IMR-90 (cell line): ENCODE measurements at regions not wholly inside any gene's neighbourhood (a gene's known extent, or its start where the extent isn't known, plus 50 kb on each side); places are given as distances from the start of the nearest gene placed in this dataset.

ENCODE experiments used
- ATAC-seq: fragments of 200-7000 bp; cut with Tn5 transposase; 2 replicates; pipeline ENCODE4 v1.9.1; 2020; ENCODE audit warnings: low read depth, mild to moderate bottlenecking, moderate library complexity
- BruUV-seq: library from RNA; stranded (reverse); fragments of 400-500 nt; replicated peaks from 2 replicates; lab custom pipeline; 2021; lab: Mats Ljungman, UMichigan
- CTCF ChIA-PET: fragments of 300-600 bp; formaldehyde crosslinking; extraction: SDS; loops from one replicate; lab custom pipeline; 2021; ENCODE audit warnings: antibody characterized with exemption; lab: Yijun Ruan, JAX
- POLR2A ChIA-PET: fragments of 300-600 bp; sonication (Branson Sonifier 250); formaldehyde crosslinking; loops from one replicate; lab custom pipeline; 2022; ENCODE audit warnings: antibody characterized with exemption; ENCODE audit not compliant: unreplicated experiment; lab: Charles Lee
- DNase-seq: peaks from one replicate; pipeline ENCODE4 v3.0.0; 2013
- H2AFZ ChIP-seq: replicated peaks from 2 replicates; pipeline ENCODE3; 2013; ENCODE audit warnings: low read length, mild to moderate bottlenecking; ENCODE audit not compliant: poor library complexity
- H2AK5ac ChIP-seq: 2 replicates; pipeline ENCODE4 v1.6.1; 2013; ENCODE audit warnings: low read depth, low read length, inconsistent platforms
- H2AK9ac ChIP-seq: replicated peaks from 2 replicates; pipeline ENCODE3; 2013; ENCODE audit warnings: mild to moderate bottlenecking, low read depth, low read length, moderate library complexity; ENCODE audit not compliant: poor library complexity
- H2BK120ac ChIP-seq: 2 replicates; pipeline ENCODE4 v1.6.1; 2013; ENCODE audit warnings: low read depth, low read length, inconsistent platforms
- H2BK15ac ChIP-seq: 3 replicates; pipeline ENCODE4 v1.6.1; 2013; ENCODE audit warnings: low read depth, low read length, inconsistent platforms
- H2BK20ac ChIP-seq: 2 replicates; pipeline ENCODE4 v1.6.1; 2013; ENCODE audit warnings: low read depth, mild to moderate bottlenecking, inconsistent platforms, low read length, moderate library complexity
- H2BK5ac ChIP-seq: 2 replicates; pipeline ENCODE4 v1.6.1; 2013; ENCODE audit warnings: mild to moderate bottlenecking, low read depth, low read length, inconsistent platforms; ENCODE audit not compliant: poor library complexity, severe bottlenecking
- H3K14ac ChIP-seq: replicated peaks from 2 replicates; pipeline ENCODE4 v1.6.1; 2013; ENCODE audit warnings: low read depth, low read length, inconsistent platforms
- H3K18ac ChIP-seq: 2 replicates; pipeline ENCODE4 v1.6.1; 2013; ENCODE audit warnings: low read depth, low read length, control low read depth
- H3K23ac ChIP-seq: 2 replicates; pipeline ENCODE4 v1.6.1; 2013; ENCODE audit warnings: low read depth, low read length, inconsistent platforms
- H3K27ac ChIP-seq: 2 replicates; pipeline ENCODE4 v1.5.1; 2013; ENCODE audit warnings: mild to moderate bottlenecking, control low read depth, low read length; ENCODE audit not compliant: insufficient read depth
- H3K27me3 ChIP-seq: 2 replicates; pipeline ENCODE4 v1.6.1; 2013; ENCODE audit warnings: low read length; ENCODE audit not compliant: control insufficient read depth, insufficient read depth
- H3K36me3 ChIP-seq: 2 replicates; pipeline ENCODE4 v1.6.1; 2013; ENCODE audit warnings: low read length, mixed read lengths; ENCODE audit not compliant: control insufficient read depth, insufficient read depth
- H3K4ac ChIP-seq: 2 replicates; pipeline ENCODE4 v1.6.1; 2013; ENCODE audit warnings: low read depth, low read length, inconsistent platforms
- H3K4me1 ChIP-seq: 2 replicates; pipeline ENCODE4 v1.6.1; 2013; ENCODE audit warnings: low read length, mixed read lengths; ENCODE audit not compliant: control insufficient read depth, insufficient read depth
- H3K4me2 ChIP-seq: 2 replicates; pipeline ENCODE4 v1.6.1; 2013; ENCODE audit warnings: low read depth, mild to moderate bottlenecking, control low read depth, low read length, moderate library complexity
- H3K4me3 ChIP-seq: 2 replicates; pipeline ENCODE4 v1.5.1; 2013; ENCODE audit warnings: low read depth, mild to moderate bottlenecking, control low read depth, low read length, moderate library complexity; ENCODE audit not compliant: insufficient read depth
- H3K56ac ChIP-seq: 2 replicates; pipeline ENCODE4 v1.6.1; 2013; ENCODE audit warnings: low read length, inconsistent platforms; ENCODE audit not compliant: insufficient read depth; ENCODE audit errors: extremely low read depth
- H3K79me1 ChIP-seq, 2 experiments: 2 replicates each; pipeline ENCODE4 v1.6.1; 2013; ENCODE audit warnings: low read length in 2 of 2, inconsistent platforms in 1 of 2, low read depth in 1 of 2
- H3K9ac ChIP-seq: 2 replicates; pipeline ENCODE4 v1.6.1; 2013; ENCODE audit warnings: low read depth, low read length, control low read depth
- H3K9me1 ChIP-seq: 2 replicates; pipeline ENCODE4 v1.6.1; 2013; ENCODE audit warnings: low read length, inconsistent platforms; ENCODE audit not compliant: insufficient read depth
- H3K9me3 ChIP-seq: 2 replicates; pipeline ENCODE4 v1.6.1; 2013; ENCODE audit warnings: low read length; ENCODE audit not compliant: control insufficient read depth, insufficient read depth
- H4K20me1 ChIP-seq: 2 replicates; pipeline ENCODE4 v1.6.1; 2013; ENCODE audit warnings: low read length, inconsistent platforms; ENCODE audit not compliant: insufficient read depth
- H4K5ac ChIP-seq: 2 replicates; pipeline ENCODE4 v1.6.1; 2013; ENCODE audit warnings: mild to moderate bottlenecking, low read depth, low read length, control low read depth
- H4K8ac ChIP-seq, 2 experiments: 2 replicates each; pipeline ENCODE4 v1.6.1; 2013; ENCODE audit warnings: low read depth in 2 of 2, low read length in 2 of 2, control low read depth in 1 of 2, inconsistent platforms in 1 of 2
- H4K91ac ChIP-seq: 2 replicates; pipeline ENCODE4 v1.6.1; 2013; ENCODE audit warnings: low read depth, low read length, inconsistent platforms; ENCODE audit not compliant: insufficient read depth
- BHLHE40 ChIP-seq: fragments of 150-350 bp; IDR thresholded peaks from 2 replicates; pipeline ENCODE4 v1.6.1; 2016; ENCODE audit warnings: mild to moderate bottlenecking, low read depth, low read length
- CEBPB ChIP-seq: IDR thresholded peaks from 2 replicates; pipeline ENCODE4 v1.6.1; 2012; ENCODE audit warnings: low read depth, low read length, improper control_type of control experiment
- CHD1 ChIP-seq: IDR thresholded peaks from 2 replicates; pipeline ENCODE4 v1.6.1; 2012; ENCODE audit warnings: low read depth, low read length, improper control_type of control experiment
- FOS ChIP-seq: fragments of 150-350 bp; IDR thresholded peaks from 2 replicates; pipeline ENCODE4 v1.6.1; 2016; ENCODE audit warnings: low read depth, low read length
- MAFK ChIP-seq: IDR thresholded peaks from 2 replicates; pipeline ENCODE4 v1.6.1; 2012; ENCODE audit warnings: low read depth, low read length, improper control_type of control experiment
- MAZ ChIP-seq: IDR thresholded peaks from 2 replicates; pipeline ENCODE4 v1.6.1; 2012; ENCODE audit warnings: low read depth, mild to moderate bottlenecking, low read length, improper control_type of control experiment, moderate library complexity, borderline replicate concordance
- MXI1 ChIP-seq: IDR thresholded peaks from 2 replicates; pipeline ENCODE4 v1.6.1; 2012; ENCODE audit warnings: low read depth, mild to moderate bottlenecking, low read length, moderate library complexity, borderline replicate concordance
- NFE2L2 ChIP-seq: fragments of 150-350 bp; IDR thresholded peaks from 2 replicates; pipeline ENCODE4 v1.6.1; 2016; ENCODE audit warnings: low read depth, mild to moderate bottlenecking, low read length
- POLR2A ChIP-seq: IDR thresholded peaks from 2 replicates; pipeline ENCODE4 v1.6.1; 2012; ENCODE audit warnings: mild to moderate bottlenecking, low read depth, low read length
- RAD21 ChIP-seq: IDR thresholded peaks from 2 replicates; pipeline ENCODE4 v1.6.1; 2012; ENCODE audit warnings: low read length, improper control_type of control experiment
- RCOR1 ChIP-seq: IDR thresholded peaks from 2 replicates; pipeline ENCODE4 v1.6.1; 2012; ENCODE audit warnings: mild to moderate bottlenecking, low read length, improper control_type of control experiment; ENCODE audit not compliant: insufficient replicate concordance
- RFX5 ChIP-seq: IDR thresholded peaks from 2 replicates; pipeline ENCODE4 v1.8.0; 2012; ENCODE audit warnings: low read depth, mild to moderate bottlenecking, low read length, moderate library complexity
- SMC3 ChIP-seq: fragments of 150-350 bp; IDR thresholded peaks from 2 replicates; pipeline ENCODE4 v1.6.1; 2016; ENCODE audit warnings: low read depth, mild to moderate bottlenecking, antibody characterized with exemption, low read length, moderate library complexity
- WGBS, 2 experiments: methylation state at CpG; one replicate each; pipeline versions ENCODE4 v1.1.5 to v1.1.7; 2013; ENCODE audit warnings: missing lambda C conversion rate in 2 of 2; ENCODE audit not compliant: insufficient read length in 1 of 2; ENCODE audit errors: extremely low coverage in 2 of 2; 5-methylcytosine and 5-hydroxymethylcytosine counted together
- dilution Hi-C: fragments of 300-500 bp; cut with HindIII; formaldehyde crosslinking; loops from one replicate; pipeline ENCODE4 v1.14.3; 2018; ENCODE audit warnings: low sequenced_read_pairs; ENCODE audit not compliant: unreplicated experiment
- in situ Hi-C: fragments of 300-500 bp; cut with MboI; formaldehyde crosslinking; loops from 3 replicates; pipeline ENCODE4 v1.14.3; 2019; ENCODE audit warnings: low sequenced_read_pairs, inconsistent platforms, mixed read lengths
- intact Hi-C: fragments of 100-400 bp; cut with micrococcal nuclease; formaldehyde crosslinking; loops from 2 replicates; pipeline ENCODE4 v1.10.0; 2022
- TF ChIP-seq, protein P1 (sequence below): fragments of 150-350 bp; IDR thresholded peaks from 2 replicates; pipeline ENCODE4 v1.6.1; 2016; ENCODE audit warnings: low read depth, mild to moderate bottlenecking, low read length, moderate library complexity, borderline replicate concordance
- TF ChIP-seq, protein P2 (sequence below): conservative IDR thresholded peaks from 2 replicates; pipeline ENCODE4 v1.5.1; 2012; ENCODE audit warnings: mild to moderate bottlenecking, low read depth, low read length, improper control_type of control experiment
- TF ChIP-seq, protein P3 (sequence below): fragments of 150-350 bp; IDR thresholded peaks from 2 replicates; pipeline ENCODE4 v1.6.1; 2017; ENCODE audit warnings: mild to moderate bottlenecking, antibody characterized with exemption, low read length, low read depth

DNA sequence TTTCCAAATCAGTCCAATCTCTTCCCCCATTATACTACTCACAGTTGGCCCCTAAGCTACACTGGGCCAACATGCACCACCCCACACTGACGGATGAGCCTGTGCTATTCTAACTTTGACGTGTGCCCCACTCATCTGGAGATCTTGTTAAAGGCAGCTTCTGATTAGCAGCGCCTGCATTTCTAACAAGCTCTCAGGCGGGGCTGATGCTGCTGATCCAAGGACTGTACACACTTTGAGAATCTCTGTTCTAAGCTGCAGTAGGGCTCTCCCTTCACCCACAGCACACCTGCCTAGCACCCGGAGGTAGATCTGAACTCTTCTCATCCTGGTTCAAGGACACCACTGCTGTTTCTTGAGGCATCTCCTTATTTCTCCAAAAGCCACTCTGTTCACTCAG, 200.7 kb downstream of the SLC4A3 start:
- Histone ChIP-seq H4K91ac (no peak overlapping the region), H3K79me1 (no peaks in the 10 kb centered on the region), H2BK5ac (no peak overlapping the region), H3K9me3 (no peaks in the 10 kb centered on the region), H3K18ac (no peak overlapping the region), H3K36me3 (no peaks in the 10 kb centered on the region), H2BK15ac (no peak overlapping the region), H4K8ac (no peak overlapping the region), H2AFZ (no peak overlapping the region), H3K27me3 (peaks cover 11% of the 10 kb centered on the region), H3K27ac (no peak overlapping the region), H2AK5ac (no peak overlapping the region), H3K4me1 (no peaks in the 10 kb centered on the region), H4K5ac (no peak overlapping the region), H3K9ac (no peak overlapping the region), H3K56ac (no peak overlapping the region), H2AK9ac (no peak overlapping the region), H3K14ac (no peak overlapping the region), H2BK20ac (no peak overlapping the region), H2BK120ac (no peak overlapping the region), H3K9me1 (no peaks in the 10 kb centered on the region), H4K20me1 (no peaks in the 10 kb centered on the region), H3K23ac (no peak overlapping the region), H3K4me2 (no peak overlapping the region), H3K4ac (no peak overlapping the region), H3K4me3 (no peak overlapping the region)
- DNase-seq = no peak
- TF ChIP-seq CEBPB = no peak
- no peak for TF ChIP-seq RAD21
- TF ChIP-seq, protein P1, sequence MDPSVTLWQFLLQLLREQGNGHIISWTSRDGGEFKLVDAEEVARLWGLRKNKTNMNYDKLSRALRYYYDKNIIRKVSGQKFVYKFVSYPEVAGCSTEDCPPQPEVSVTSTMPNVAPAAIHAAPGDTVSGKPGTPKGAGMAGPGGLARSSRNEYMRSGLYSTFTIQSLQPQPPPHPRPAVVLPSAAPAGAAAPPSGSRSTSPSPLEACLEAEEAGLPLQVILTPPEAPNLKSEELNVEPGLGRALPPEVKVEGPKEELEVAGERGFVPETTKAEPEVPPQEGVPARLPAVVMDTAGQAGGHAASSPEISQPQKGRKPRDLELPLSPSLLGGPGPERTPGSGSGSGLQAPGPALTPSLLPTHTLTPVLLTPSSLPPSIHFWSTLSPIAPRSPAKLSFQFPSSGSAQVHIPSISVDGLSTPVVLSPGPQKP = no peak
- TF ChIP-seq, protein P2, sequence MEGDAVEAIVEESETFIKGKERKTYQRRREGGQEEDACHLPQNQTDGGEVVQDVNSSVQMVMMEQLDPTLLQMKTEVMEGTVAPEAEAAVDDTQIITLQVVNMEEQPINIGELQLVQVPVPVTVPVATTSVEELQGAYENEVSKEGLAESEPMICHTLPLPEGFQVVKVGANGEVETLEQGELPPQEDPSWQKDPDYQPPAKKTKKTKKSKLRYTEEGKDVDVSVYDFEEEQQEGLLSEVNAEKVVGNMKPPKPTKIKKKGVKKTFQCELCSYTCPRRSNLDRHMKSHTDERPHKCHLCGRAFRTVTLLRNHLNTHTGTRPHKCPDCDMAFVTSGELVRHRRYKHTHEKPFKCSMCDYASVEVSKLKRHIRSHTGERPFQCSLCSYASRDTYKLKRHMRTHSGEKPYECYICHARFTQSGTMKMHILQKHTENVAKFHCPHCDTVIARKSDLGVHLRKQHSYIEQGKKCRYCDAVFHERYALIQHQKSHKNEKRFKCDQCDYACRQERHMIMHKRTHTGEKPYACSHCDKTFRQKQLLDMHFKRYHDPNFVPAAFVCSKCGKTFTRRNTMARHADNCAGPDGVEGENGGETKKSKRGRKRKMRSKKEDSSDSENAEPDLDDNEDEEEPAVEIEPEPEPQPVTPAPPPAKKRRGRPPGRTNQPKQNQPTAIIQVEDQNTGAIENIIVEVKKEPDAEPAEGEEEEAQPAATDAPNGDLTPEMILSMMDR = no peak
- TF ChIP-seq, protein P3, sequence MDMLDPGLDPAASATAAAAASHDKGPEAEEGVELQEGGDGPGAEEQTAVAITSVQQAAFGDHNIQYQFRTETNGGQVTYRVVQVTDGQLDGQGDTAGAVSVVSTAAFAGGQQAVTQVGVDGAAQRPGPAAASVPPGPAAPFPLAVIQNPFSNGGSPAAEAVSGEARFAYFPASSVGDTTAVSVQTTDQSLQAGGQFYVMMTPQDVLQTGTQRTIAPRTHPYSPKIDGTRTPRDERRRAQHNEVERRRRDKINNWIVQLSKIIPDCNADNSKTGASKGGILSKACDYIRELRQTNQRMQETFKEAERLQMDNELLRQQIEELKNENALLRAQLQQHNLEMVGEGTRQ = no peak
- no peak for TF ChIP-seq NFE2L2
- no peak for TF ChIP-seq MAZ
- TF ChIP-seq BHLHE40 = no peak
- no peak for TF ChIP-seq RFX5
- TF ChIP-seq CHD1 = no peak
- no peak for TF ChIP-seq SMC3
- TF ChIP-seq MXI1 = no peak
- no peak for TF ChIP-seq FOS
- no peak for TF ChIP-seq MAFK
- no peak for TF ChIP-seq RCOR1
- no peak for TF ChIP-seq POLR2A
- BruUV-seq = no TSS peak
- POLR2A ChIA-PET = no interaction called here
- whole genome bisulfite sequencing, 2 experiments = 47% methylated on average over 2 of the region's 5 CpGs; no CpG with 5 or more reads in 1 of the 2 experiments
- CTCF ChIA-PET = no interaction called here
- intact Hi-C loops = no loop called here
- in situ Hi-C loops = no loop called here
- no peak for ATAC-seq
- dilution Hi-C loops = no loop called here
